A204.1 (cell line): ENCODE measurements at regions not wholly inside any gene's neighbourhood (a gene's known extent, or its start where the extent isn't known, plus 50 kb on each side); places are given as distances from the start of the nearest gene placed in this dataset.

ENCODE experiments used
- FAIRE-seq: peaks from 2 replicates; lab custom pipeline; 2012; peaks lifted over from hg19 to GRCh38; lab: Jason Lieb, UNC

DNA sequence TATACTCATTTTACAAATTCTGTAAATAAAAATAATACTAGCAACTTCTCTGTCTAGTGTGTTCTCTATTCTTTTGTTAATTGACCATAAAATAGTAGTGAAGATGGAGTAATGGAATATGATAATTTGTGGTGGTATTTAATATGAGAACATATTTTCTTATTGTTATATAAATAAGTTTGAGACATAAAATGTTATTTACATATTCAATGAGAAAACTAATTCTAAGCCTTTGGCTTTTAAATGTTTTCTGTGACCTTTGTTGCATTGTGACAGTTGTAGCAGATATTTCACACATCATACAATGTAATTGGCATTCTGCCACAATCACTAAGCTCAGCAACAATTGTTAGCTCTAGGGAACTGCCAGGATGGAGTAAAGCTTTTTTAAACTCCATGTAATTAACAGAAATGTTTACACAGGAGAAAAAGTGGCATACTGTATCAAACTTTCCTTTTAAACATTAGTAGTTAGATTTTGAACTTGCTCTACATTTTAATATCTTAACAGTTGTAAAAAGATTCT, 562.1 kb upstream of the PCDH9 start:
- peak; percentile 73 for FAIRE-seq

DNA sequence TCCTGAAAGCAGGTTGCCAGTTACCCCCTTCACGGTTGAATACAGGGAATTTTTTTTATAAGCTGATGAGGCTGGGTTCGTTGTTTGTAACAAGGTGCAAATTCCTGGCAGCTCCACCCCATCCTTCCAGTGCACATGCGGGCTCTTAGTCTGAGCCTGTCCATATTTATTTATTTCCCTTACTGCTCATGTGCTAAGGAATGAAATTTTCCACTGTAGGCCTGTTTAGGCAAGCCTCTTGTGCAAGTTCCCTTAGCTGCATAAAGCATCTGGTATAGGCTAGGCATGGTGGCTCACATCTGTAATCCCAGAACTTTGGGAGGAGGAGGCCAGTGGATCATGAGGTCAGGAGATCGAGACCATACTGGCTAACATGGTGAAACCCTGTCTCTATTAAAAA, 560.9 kb upstream of the PCDH9 start:
- FAIRE-seq = no peak

DNA sequence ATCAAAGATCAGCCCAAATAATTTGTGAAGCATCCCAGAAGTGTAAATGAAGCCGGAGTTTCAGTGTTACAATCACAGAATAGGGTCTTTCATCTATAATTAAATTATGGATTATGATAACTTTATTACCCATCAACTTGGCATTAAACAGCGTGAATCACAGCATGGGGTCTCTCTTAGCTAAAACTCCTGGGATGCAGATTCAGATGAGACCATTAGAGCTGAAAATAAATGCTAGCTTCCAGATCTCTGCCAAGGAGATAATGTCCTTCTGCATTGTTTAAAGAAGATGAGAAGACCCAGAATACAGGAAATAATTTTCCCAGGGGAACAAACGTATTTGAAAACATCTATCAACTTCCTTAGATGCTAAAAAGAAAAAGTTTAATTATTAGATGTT, 546.0 kb upstream of the PCDH9 start:
- no peak for FAIRE-seq

DNA sequence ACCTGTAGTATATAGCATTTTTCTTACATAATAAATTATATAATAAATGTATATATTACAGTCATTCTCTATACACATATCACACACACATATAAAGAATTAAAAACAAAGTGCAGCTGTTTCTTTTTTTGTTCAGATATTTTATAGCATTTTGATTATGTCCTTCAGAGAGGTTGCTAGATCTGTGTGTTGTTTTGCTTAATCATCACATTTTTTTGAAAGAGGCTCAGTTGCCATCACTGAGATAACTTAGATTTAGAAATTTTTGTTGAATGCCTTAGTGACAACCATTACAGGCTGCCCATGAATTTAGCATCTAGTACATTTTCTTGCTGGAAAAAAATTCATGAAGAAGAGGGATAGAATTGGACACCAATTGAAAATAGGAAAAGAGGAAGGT, 545.2 kb upstream of the PCDH9 start:
- no peak for FAIRE-seq

DNA sequence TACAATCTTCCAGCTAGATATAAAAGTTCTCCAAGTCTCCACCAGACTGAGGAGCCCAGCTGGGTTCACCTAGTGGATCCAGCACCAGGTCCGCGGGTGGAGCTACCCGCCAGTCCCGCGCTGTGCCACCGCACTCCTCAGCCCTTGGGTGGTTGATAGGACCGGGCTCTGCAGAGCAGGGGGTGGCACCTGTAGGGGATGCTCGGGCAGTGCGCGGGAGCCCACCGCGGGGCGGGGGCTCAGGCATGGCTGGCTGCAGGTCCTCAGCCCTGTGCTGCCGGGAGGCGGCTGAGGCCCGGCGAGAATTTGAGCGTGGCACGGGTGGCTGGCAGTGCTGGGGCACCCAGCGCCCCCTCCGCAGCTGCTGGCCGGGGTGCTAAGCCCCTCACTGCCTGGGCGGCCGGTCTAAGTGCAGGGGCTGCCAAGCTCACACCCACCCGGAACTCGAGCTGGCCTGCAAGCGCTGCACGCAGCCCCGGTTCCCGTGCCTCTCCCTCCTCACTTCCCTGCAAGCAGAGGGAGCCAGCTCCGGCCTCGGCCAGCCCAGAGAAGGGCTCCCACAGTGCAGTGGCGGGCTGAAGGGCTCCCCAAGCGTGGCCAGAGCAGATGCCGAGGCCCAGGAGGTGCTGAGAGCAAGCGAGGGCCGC, 542.8 kb upstream of the PCDH9 start:
- FAIRE-seq = no peak

DNA sequence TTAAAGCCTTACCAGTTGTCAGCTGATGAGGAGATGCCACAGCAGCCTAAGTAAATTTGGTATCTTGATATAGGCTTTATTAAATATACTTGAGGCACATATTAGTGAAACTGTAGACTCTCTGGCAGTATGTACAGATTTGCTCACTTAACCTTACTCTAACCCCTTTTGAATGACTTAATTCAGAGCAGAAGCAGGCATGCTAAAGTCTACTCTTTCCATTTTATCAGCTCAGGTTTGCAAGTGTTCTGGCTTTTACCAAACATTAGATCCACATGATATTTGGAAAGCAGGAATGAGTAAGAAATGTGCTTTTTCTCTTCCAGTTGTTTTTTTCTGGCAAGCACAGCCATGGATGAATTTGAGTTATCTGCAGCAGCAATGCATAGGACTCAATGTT, 541.0 kb upstream of the PCDH9 start:
- FAIRE-seq = no peak

DNA sequence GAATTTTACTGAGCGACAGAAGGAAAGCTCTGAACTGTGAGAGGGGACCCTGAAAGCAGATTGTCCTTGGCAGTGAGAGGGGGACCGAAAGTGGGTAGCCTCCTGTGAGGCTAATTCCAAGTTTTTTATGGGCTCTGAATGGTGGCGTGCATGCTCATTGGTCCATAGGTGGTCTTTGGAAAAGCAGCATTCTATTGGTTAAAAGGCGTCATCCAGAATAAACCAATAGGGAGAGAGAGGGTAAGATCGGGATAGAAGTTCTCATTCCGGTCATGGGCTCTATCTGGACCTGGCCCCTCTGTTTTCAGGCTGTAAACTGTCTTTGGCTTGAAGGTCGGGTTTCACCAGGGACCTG, 539.8 kb upstream of the PCDH9 start:
- FAIRE-seq = no peak

DNA sequence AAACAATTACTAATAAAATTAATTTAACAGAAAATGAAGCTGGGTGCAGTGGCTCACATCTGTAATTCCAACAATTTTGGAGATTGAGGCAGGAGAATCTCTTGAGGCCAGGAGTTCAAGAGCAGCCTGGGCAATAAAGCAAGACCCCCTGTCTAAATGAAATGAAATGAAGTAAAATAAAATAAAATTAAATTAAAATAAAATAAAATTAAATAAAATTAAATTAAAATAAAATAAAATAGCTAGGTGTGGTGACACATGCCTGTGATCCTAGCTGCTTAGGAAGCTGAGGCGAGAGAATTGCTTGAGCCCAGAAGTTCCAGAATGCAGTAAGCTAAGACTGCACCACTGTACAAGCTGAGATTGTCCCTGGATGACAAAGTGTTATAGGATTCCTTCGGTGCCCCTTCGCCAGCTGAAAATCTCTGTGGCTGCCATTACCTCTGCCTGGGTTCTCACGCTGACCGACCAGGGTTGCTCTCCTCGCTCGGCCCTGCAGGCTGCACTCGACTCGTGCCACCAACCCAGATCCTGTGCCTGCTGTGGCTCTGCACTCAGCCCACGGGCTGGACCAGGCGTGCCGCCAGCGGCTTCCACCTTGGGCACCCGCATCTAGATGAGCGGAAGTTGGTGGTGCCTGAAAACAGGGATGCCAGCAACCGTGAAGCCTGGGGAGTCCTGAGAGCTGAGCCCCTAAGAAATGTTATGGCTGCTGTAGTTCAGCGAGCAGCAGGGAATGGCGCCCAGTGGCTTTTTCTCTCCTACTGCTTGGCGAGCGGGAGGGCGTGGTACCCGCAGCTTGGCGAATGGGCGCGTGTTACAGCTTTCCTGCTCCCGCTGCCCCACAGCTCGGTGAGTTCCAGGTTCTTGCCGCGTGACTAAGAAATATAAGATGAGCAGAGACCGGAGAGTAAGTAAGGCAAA, 539.2 kb upstream of the PCDH9 start:
- no peak for FAIRE-seq

DNA sequence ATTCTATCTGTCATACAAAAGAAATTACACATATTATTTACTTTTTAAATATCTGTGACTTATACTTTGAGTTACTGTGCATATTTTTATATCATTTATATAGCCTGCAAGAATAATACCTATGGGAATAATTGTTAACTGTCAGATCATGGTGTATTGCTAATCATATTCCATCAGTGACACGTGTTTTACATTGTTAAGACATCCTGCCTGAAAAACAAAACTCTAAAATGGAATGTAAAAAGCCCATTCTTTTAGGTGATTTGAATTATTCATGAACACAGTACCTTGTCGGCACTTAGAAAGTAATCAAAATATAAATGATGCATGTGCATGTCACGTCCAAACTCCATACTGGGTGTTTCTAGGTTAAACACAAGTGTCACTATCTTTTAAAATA, 533.8 kb upstream of the PCDH9 start:
- no peak for FAIRE-seq

DNA sequence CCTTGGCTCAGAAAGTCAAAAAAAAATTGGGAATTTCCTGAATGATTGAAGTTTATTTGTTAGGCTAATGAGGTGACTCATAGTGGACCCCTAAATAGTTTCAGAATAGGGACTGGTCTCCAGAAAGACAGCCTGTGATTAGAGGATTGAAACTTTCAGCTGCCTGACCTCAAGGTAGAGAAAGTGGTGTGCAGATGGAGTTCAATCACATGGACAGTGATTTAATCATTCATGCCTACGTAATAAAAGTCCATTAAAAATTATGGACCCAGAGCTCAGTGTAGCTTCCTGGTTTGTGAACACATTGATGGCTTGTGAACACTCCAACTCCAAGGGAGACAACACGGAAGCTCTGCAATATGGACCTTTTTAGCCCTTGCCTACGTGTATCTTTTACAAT, 533.2 kb upstream of the PCDH9 start:
- no peak for FAIRE-seq

DNA sequence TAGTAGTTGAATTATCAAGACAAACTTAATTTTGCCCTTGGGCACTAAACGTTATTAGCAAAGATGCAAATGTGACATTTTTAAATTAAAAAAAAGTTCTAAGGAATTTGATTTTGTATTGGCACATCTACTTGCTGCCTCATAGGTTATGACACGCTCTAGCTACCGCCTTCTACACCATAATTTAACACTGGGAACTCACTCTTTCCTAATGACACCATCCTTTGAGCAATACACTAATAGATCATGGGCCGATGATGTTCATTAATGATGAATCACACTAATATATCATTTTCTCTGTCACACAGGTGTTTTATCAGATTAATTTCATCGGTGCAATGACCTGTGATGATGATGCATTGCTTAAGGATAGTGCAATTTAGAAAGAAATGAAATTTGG, 528.8 kb upstream of the PCDH9 start:
- no peak for FAIRE-seq

DNA sequence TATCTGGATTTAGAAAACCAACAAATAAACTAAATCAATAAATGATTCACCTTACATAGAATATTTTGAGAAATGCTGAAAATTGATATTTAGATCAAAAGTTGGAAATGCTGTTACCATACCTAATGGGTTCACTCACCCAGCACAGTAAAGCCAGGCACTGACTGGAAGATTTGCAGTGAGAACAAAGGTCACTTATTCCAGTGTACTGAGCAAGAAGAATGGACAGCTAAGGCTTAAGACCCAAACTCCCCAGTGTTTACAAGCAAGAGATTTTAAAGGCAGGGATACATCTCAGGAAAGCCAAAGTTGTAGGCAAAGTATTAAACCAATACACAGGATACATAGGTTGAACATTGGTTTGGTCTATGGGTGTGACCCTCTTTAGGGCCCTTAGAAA, 523.9 kb upstream of the PCDH9 start:
- FAIRE-seq = no peak

DNA sequence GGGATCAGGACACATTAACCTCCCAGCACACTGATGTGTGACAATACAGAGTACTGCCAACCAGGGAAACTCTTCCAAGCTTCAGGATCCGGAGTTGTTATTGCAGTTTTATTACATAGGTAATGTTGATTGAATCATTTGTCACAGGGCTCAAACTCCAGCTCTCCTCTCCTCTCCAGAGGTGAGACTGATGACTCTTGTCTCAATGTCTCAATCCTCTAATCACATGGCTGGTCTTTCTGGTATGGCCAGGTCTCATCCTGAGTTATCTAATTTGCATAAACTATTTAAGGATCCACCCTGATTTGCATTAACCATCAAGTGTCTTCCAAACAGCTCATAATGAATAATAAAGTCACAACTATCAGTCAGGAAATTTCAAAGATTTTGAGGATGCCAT, 522.6 kb upstream of the PCDH9 start:
- no peak for FAIRE-seq

DNA sequence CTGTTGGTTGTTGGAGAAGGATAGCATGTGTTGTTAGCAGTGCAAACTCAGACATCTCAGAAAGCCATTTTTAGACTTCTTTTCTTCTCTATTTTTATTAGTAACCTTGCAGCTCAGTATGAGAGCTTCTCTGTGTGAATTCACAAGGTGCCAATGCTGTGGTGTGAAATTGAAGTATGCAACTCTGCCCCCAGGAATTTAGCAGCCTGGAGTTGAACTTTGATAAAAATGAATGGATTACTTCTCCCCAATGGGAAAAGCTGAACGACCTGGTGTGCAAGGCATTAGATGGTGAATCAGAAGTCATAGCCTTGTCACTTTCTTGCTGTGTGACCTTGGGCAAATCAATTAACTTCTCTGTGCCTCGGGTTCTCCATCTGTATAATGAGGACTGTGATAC, 512.3 kb upstream of the PCDH9 start:
- no peak for FAIRE-seq

DNA sequence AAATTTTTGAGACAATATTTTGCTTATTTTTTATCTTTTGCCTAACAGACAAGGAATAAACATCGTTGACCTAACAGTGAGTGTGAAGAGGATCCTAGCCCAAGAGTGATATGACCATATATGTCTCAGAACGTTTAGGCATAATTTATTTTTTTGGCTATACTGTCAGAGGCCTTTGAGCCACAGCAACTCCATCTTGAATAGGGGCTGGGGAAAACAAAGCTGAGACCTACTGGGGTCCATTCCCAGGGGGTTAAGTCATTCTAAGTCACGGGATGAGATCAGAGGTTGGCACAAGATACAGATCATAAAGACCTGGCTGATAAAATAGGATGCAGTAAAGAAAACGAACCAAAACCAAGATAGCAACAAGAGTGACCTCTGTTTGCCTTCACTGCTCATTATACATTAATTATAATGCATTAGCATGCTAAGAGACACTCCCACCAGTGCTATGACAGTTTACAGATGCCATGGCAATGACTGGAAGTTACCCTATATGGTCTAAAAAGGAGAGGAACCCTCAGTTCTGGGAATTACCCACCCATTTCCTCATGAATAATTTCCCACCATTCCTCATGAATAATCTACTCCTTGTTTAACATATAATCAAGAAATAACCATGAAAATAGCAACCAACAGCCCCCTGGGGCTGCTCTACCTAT, 510.9 kb upstream of the PCDH9 start:
- no peak for FAIRE-seq

DNA sequence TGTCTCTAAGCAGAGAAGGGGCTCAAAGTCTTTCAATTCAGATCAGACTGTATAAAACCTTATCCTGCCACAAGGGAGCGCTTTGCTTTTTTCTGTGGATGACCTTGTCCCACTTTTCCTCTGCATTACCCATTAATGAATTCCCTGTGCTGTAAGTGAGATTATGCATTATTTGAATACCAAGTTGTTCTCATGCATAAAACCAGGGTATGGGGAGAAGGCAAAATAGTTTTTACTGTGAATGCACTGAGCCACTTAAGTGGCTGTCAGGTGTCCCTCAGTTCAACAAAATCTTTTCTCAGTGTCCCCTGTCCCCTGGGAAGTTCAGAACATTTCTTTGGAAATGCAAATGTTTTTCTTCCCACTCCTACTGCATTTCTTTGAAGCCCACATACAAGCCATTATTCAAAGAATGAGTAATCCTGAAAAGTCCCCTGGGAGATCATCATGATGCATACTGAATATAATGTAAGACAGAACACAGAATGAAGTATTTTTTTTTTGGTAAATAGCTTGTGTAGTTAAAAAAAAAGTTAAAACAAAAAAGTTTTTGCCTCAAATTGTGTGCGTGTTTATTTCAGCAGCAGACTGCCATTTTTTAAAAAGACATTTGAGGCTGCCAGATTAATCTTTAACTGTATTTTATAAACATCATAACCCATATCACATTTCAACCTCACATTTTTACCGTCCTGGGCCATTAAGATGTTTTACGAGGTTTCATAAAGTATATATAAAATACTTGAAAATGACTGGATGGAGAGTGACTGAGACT, 506.7 kb upstream of the PCDH9 start:
- no peak for FAIRE-seq

DNA sequence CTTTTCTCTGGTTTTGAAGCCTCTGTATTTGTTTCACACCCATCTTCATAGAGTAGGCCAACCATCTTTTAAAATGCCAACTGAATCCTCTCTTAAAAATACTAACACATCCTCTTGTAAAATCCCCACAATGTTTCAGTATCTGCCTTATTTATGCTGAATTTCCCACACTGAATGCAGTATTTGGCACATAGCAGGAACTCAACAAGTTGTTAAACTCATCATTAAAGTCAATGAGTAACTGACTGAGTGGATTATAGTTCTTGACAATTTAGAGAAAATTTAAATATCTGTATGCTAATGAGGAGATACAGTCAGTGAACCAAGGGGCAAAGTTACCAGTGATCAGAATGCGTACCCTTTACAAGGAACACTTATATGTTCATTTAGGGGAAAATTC, 505.5 kb upstream of the PCDH9 start:
- FAIRE-seq = no peak

DNA sequence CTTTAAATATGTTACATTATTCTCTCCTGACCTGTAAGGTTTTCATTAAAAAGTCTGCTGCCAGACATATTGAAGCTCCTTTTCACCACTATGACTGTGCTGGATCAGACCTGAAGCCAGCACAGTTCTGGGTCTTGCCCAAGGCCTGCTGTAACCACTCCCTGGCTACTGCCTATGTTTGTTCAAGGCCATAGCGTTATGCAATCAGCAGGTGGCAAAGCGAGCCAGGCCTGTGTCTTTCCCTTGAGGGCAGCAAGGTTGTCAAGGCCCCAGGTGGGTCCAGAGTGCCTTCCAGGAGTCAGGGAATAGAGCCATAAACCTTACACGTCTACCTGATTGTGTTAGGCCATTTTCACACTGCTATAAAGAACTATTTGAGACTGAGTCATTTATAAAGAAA, 496.8 kb upstream of the PCDH9 start:
- FAIRE-seq = no peak

DNA sequence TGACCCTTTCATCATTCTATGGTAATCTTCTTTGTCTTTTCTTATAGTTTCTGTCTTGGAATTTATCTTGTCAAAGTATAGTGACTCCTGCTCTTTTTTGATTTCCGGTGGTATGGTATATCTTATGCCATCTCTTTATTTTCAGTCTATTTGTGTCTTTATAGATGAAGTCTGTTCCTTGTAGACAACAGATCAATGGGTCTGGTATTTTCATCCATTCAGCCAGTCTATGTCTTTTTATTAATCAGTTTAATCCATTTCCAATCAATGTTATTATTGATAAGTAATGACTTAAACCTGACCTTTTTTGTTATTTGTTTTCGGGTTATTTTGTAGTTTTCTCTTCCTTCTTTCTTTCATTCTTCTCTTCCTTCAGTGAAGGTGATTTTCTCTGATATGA, 495.9 kb upstream of the PCDH9 start:
- FAIRE-seq = no peak

DNA sequence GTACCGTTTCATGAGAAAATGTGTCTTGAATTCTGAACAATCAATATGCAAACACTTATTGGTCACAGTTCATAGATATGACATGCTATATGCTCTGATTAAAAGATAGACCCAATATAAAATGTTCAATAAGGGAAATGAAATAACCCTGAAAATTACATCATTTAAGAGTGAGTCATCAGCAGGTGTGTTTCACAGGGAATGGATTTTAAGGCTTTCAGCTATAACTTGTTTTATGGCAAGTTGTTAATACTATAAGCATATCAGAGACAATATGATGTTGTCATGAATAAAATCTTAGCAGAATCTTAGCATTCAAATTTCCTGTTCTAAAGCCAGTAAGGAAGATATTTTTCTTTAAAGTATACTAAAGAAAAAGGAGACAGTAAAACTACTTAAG, 483.4 kb upstream of the PCDH9 start:
- no peak for FAIRE-seq

DNA sequence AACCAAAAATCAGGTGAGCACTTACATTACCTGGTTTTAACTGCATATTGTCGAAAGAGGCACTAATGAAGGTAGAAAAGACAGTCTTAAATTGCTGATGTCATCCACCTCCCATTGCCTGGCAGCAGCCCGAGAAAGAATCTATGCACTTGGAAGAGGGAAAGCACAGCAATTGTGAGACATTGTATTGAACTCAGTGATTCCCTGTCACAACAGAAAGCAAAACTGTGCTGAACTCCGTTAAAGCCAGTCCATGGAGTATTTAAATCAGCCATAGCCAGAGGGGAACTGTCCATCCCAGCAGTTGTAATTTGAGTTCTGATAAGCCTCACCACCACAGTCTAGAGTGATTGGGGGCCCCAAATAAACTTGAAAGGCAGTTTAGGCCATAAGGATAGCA, 466.6 kb upstream of the PCDH9 start:
- no peak for FAIRE-seq

DNA sequence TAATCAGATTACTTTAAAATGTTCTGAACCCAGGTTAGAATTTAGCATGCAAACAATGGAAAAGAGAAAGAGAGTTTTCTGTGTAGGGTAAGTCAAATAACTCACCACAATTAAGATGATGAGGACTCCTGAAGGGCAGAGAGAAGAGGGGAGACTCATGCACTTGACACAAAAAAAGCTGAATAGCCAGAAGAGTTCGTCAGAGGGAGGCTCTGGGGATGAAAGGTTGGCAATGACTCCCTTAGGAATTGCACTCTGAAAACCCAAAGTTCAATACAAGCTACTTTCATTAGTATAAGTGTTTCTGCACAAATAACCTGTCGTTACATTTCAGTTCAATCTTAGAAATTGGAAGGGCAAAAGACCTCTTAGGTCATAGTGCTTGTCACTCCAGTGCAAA, 434.4 kb upstream of the PCDH9 start:
- FAIRE-seq = no peak

DNA sequence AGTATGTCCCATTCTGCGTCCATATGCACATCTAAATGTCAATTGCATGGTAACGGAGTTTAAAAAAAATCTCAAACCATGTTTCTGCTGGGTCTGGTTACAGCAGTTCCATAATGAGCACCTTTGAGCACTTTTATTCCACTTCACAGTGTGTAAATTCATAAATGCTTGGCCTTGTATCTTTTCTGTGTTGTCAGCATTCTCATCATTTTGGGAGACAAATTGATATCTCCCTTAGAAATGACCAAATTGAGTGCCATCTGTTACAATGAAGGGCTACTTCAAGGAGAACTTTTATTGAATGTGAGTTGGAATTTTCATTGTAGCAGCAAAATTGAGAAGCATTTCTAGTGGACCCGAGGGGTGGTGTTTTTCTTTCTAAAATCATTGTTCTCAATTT, 432.9 kb upstream of the PCDH9 start:
- FAIRE-seq = no peak
